GM23338 (cell line): ENCODE measurements at regions not wholly inside any gene's neighbourhood (a gene's known extent, or its start where the extent isn't known, plus 50 kb on each side); places are given as distances from the start of the nearest gene placed in this dataset.

Experiments
- ATAC-seq: fragments of 200-7000 bp; cut with Tn5 transposase; 3 replicates; pipeline ENCODE4 v1.9.1; 2020
- DNase-seq: peaks from one replicate; pipeline ENCODE4 v3.0.0-alpha.2; 2015; ENCODE audit warnings: low spot score
- H2AFZ ChIP-seq: fragments of 200-600 bp; sonication (generic); 2 replicates; pipeline ENCODE4 v1.8.0; 2016; ENCODE audit warnings: antibody characterized with exemption, mild to moderate bottlenecking, moderate library complexity
- H3F3A ChIP-seq: fragments of 200-600 bp; sonication (generic); replicated peaks from 2 replicates; pipeline ENCODE4 v1.8.0; 2017; ENCODE audit warnings: antibody characterized with exemption, mixed run types, low read depth
- H3K27ac ChIP-seq: fragments of 200-600 bp; sonication (generic); 2 replicates; pipeline ENCODE4 v1.6.1; 2016; ENCODE audit warnings: low read depth
- H3K27me3 ChIP-seq: fragments of 200-600 bp; sonication (generic); 2 replicates; pipeline ENCODE4 v1.8.0; 2016; ENCODE audit warnings: mild to moderate bottlenecking, mixed run types, moderate library complexity; ENCODE audit not compliant: insufficient read depth
- H3K36me3 ChIP-seq: fragments of 200-600 bp; sonication (generic); 2 replicates; pipeline ENCODE4 v1.8.0; 2016; ENCODE audit warnings: mild to moderate bottlenecking; ENCODE audit not compliant: insufficient read depth
- H3K4me1 ChIP-seq: fragments of 200-600 bp; sonication (generic); 2 replicates; pipeline ENCODE4 v1.8.0; 2016; ENCODE audit warnings: mild to moderate bottlenecking, moderate library complexity; ENCODE audit not compliant: insufficient read depth
- H3K4me2 ChIP-seq: fragments of 200-600 bp; sonication (generic); 2 replicates; pipeline ENCODE4 v1.7.1; 2017; ENCODE audit warnings: mixed run types
- H3K4me3 ChIP-seq: fragments of 200-600 bp; sonication (generic); 2 replicates; pipeline ENCODE4 v1.6.1; 2016; ENCODE audit warnings: mixed run types
- H3K79me2 ChIP-seq: fragments of 200-600 bp; sonication (generic); replicated peaks from 2 replicates; pipeline ENCODE4 v1.8.0; 2017; ENCODE audit warnings: mild to moderate bottlenecking; ENCODE audit not compliant: insufficient read depth
- H3K9me2 ChIP-seq: fragments of 200-600 bp; sonication (generic); 2 replicates; pipeline ENCODE4 v1.8.0; 2017; ENCODE audit not compliant: insufficient read depth
- H4K20me1 ChIP-seq: fragments of 200-600 bp; sonication (generic); replicated peaks from 2 replicates; pipeline ENCODE4 v1.8.0; 2017; ENCODE audit warnings: mild to moderate bottlenecking; ENCODE audit not compliant: insufficient read depth
- H3K27ac Mint-ChIP-seq: 2 replicates; pipeline ENCODE4 v1.8.0; 2020; ENCODE audit warnings: inconsistent platforms, mild to moderate bottlenecking, moderate library complexity, mixed read lengths
- H3K27me3 Mint-ChIP-seq: 3 replicates; pipeline ENCODE4 v1.8.0; 2022; ENCODE audit warnings: low read depth, mild to moderate bottlenecking, moderate library complexity, mixed read lengths, inconsistent platforms; ENCODE audit not compliant: insufficient read depth, poor library complexity
- H3K36me3 Mint-ChIP-seq: 3 replicates; pipeline ENCODE4 v1.8.0; 2021; ENCODE audit warnings: low read depth, mild to moderate bottlenecking, inconsistent platforms, moderate library complexity, mixed read lengths
- H3K4me1 Mint-ChIP-seq: 3 replicates; pipeline ENCODE4 v1.8.0; 2020; ENCODE audit warnings: mild to moderate bottlenecking, inconsistent platforms, mixed read lengths
- H3K4me3 Mint-ChIP-seq: 3 replicates; pipeline ENCODE4 v1.8.0; 2021; ENCODE audit warnings: moderate library complexity, mild to moderate bottlenecking, inconsistent platforms, mixed read lengths
- H3K9me3 Mint-ChIP-seq: 3 replicates; pipeline ENCODE4 v1.8.0; 2020; ENCODE audit warnings: moderate library complexity, mild to moderate bottlenecking, inconsistent platforms, mixed read lengths
- CREB1 ChIP-seq: fragments of 250-450 bp; sonication (Bioruptor Pico); IDR thresholded peaks from 2 replicates; pipeline ENCODE4 v1.5.0; 2020; ENCODE audit warnings: low read depth, mild to moderate bottlenecking, moderate library complexity
- CTCF ChIP-seq, 2 experiments: fragments of 200-600 bp in 1 of 2; sonication (generic) in 1 of 2; conservative IDR thresholded peaks; 2 replicates each; pipeline versions ENCODE4 v1.5.1 to v1.6.1; 2016 to 2017; ENCODE audit warnings: antibody characterized with exemption in 2 of 2, low read depth in 2 of 2, mild to moderate bottlenecking in 2 of 2, moderate library complexity in 1 of 2
- ETS1 ChIP-seq: IDR thresholded peaks from 2 replicates; pipeline ENCODE4 v1.6.1; 2016; ENCODE audit warnings: antibody characterized with exemption
- EZH2 ChIP-seq: fragments of 200-600 bp; sonication (generic); IDR thresholded peaks from one replicate; pipeline ENCODE4 v1.8.0; 2017; ENCODE audit warnings: antibody characterized with exemption, mild to moderate bottlenecking, low read depth; ENCODE audit not compliant: unreplicated experiment
- EZH2phosphoT487 ChIP-seq: fragments of 200-600 bp; sonication (generic); IDR thresholded peaks from one replicate; pipeline ENCODE4 v1.8.1; 2018; ENCODE audit warnings: antibody characterized with exemption; ENCODE audit not compliant: unreplicated experiment
- JUNB ChIP-seq: IDR thresholded peaks from one replicate; pipeline ENCODE4 v1.6.1; 2016; ENCODE audit warnings: antibody characterized with exemption; ENCODE audit not compliant: unreplicated experiment
- NANOG ChIP-seq: IDR thresholded peaks from 2 replicates; pipeline ENCODE4 v1.6.1; 2016; ENCODE audit warnings: antibody characterized with exemption, borderline replicate concordance
- POLR2AphosphoS5 ChIP-seq: IDR thresholded peaks from 2 replicates; pipeline ENCODE4 v1.6.1; 2016; ENCODE audit warnings: antibody characterized with exemption, low read depth
- REST ChIP-seq: IDR thresholded peaks from one replicate; pipeline ENCODE4 v1.6.1; 2018; ENCODE audit warnings: antibody characterized with exemption; ENCODE audit not compliant: unreplicated experiment
- STAT1 ChIP-seq: IDR thresholded peaks from one replicate; pipeline ENCODE4 v1.6.1; 2016; ENCODE audit warnings: antibody characterized with exemption; ENCODE audit not compliant: unreplicated experiment
- ZNF114 ChIP-seq: fragments of 250-450 bp; sonication (Bioruptor Pico); IDR thresholded peaks from 2 replicates; pipeline ENCODE4 v1.5.0; 2020; ENCODE audit warnings: mild to moderate bottlenecking, moderate library complexity
- ZNF331 ChIP-seq: fragments of 250-450 bp; sonication (Bioruptor Pico); IDR thresholded peaks from 2 replicates; pipeline ENCODE4 v1.5.0; 2020; ENCODE audit warnings: low read depth, mild to moderate bottlenecking, moderate library complexity
- ZNF462 ChIP-seq: fragments of 250-450 bp; sonication (Bioruptor Pico); IDR thresholded peaks from 2 replicates; pipeline ENCODE4 v1.5.0; 2020; ENCODE audit warnings: mild to moderate bottlenecking, moderate library complexity

GRCh38 chr21:36235058-36235582 lies 78.5 kb downstream of the DOP1B start:
- no peaks in the 10 kb centered on the region for H3K4me1 ChIP-seq
- ATAC-seq (peak; percentile 52), DNase-seq (no peak)
- H4K20me1 ChIP-seq = peaks cover 4% of the 10 kb centered on the region; the same call in 1 of the 2 replicates
- no peak for TF ChIP-seq POLR2AphosphoS5
- TF ChIP-seq CREB1 (CRISPR knock-in tag) = no peak
- no peak for TF ChIP-seq ZNF114 (CRISPR knock-in tag)
- TF ChIP-seq EZH2phosphoT487 = no peak
- TF ChIP-seq NANOG = no peak
- TF ChIP-seq ZNF331 (CRISPR knock-in tag) = no peak
- no peak for TF ChIP-seq STAT1
- no peak for TF ChIP-seq ZNF462 (CRISPR knock-in tag)
- TF ChIP-seq REST = no peak
- TF ChIP-seq CTCF (conservative IDR thresholded peaks at IDR 0.05; ENCODE audit: low read depth in 2 of 2) = no peak
- no peak for TF ChIP-seq JUNB
- TF ChIP-seq EZH2 = no peak
- TF ChIP-seq ETS1 = no peak
- H3K36me3 ChIP-seq = no peaks in the 10 kb centered on the region
- no peaks in the 10 kb centered on the region for H3K9me2 ChIP-seq
- Mint-ChIP-seq H3K36me3 (no peaks in the 10 kb centered on the region), H3K27me3 (peaks cover 5% of the 10 kb centered on the region), H3K4me1 (no peaks in the 10 kb centered on the region; the same call in 2 of the 3 replicates), H3K9me3 (no peaks in the 10 kb centered on the region), H3K27ac (no peak overlapping the region), H3K4me3 (no peak overlapping the region)
- H3K27me3 ChIP-seq = no peaks in the 10 kb centered on the region
- no peaks in the 10 kb centered on the region for H3F3A ChIP-seq
- no peaks in the 10 kb centered on the region for H3K79me2 ChIP-seq
- H2AFZ ChIP-seq = no peak overlapping the region
- H3K4me2 ChIP-seq = no peak overlapping the region
- H3K4me3 ChIP-seq = no peak overlapping the region
- H3K27ac ChIP-seq = no peak overlapping the region
